GM18498 (cell line): ENCODE measurements at regions not wholly inside any gene's neighbourhood (a gene's known extent, or its start where the extent isn't known, plus 50 kb on each side); places are given as distances from the start of the nearest gene placed in this dataset.

Experiments used
- ATAC-seq: cut with Tn5 transposase; IDR thresholded peaks from one replicate; pipeline ENCODE4 v1.9.1; 2021; ENCODE audit warnings: mild to moderate bottlenecking, moderate library complexity; ENCODE audit not compliant: unreplicated experiment

- no peak for ATAC-seq
Measured at GRCh38 chr17:14959106-14959648, 305.9 kb downstream of the PMP22 start.

DNA sequence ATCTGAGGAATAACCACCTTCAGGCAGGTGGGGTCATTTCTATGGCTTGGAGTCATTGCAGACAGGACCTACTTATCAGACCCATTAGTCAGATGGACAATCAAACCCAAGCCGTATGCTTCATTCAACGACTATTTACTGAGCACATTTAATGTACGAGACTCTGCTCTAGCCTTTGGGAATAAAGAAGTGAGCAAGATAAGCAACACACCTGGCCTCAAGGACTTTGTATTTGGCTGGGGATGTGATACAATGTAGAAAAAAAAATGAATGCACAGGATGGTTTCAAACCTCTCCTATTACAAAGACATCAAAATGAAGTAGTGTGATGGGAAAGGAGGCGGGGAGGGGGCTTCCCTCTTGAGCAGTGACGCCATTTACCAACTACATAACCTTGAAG is 311.7 kb downstream of the PMP22 start:
- ATAC-seq, result no peak

GRCh38 chr17:14950686-14951085 is 314.4 kb downstream of the PMP22 start:
- no peak for ATAC-seq

GRCh38 chr17:14950216-14950615 is 314.9 kb downstream of the PMP22 start:
- ATAC-seq, result no peak

- no peak for ATAC-seq
Measured at GRCh38 chr17:14947671-14948070, 317.5 kb downstream of the PMP22 start.

- no peak for ATAC-seq
Measured at GRCh38 chr17:14946481-14946880, 318.6 kb downstream of the PMP22 start.

DNA sequence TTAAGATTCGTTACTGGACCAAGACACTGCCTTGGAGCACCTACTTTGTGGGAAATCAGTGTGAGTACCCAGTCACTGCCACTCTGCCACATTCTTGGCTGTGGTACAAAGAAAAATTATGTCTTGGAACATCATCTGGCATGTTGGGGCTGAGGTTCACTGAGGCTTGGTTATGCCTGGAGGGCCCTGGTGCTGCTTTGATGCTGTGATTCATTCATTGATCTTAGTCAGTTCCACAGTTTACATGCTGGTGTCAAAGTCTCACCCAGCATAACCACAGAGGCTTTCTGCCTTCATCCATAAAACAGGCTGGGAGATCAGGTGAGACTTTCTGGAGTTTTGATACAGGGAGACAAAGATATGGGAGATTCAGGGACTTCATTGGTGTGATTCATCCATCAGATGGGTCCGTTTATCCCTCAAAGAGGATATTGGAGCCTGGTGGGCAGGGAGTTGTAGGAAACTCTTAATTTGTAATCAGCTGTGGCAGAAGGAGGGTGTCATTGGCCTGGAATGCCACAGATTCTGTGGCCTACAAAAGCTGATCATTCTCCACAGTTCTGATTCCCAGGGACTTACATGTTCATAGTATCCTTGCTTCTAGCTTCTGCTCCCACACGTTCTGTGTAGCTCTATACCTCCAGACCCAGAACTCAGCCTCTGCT is 322.5 kb downstream of the PMP22 start:
- no peak for ATAC-seq

GRCh38 chr17:14940938-14941265 is 324.2 kb downstream of the PMP22 start:
- no peak for ATAC-seq

DNA sequence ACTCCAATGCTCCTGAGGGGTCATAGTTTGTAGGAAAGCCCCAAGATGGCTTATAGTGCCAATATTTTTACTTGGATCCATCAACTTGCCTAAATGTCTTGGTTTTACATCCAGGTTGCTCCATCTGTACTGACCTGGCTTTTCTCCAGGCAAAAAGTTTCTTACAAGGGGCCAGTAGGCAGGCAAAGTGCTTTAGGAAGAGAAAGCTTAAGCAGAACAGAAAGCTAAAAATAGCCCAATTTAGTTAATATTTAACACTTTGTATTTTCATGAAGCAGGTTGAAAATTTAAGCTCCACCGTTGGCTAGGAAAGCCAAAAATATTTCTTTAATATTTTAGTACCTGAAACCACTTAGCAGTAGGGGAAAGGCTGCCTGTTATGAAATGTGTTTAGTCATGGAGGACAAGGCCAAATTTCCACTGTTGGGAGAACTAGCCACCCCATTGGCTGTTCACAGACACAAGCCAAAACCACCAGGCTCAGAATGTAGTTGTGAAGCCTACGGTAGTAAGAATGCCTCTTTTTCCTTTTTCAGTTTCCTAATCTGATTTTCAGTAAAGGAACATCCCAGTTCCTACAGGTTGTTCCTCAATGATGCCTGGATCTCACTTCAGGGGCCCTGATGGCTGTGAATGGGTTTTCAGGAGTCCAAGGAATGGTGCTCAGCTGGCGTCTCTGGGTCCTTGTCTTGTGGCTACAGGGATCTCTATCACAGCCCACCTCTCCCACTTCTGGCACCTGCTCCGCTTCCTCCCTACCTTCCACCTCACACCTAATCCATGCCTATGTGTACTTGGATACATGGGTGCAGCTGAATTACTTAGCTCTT is 324.8 kb downstream of the PMP22 start:
- ATAC-seq, result no peak

- no peak for ATAC-seq
Measured at GRCh38 chr17:14935845-14936485, 329.2 kb downstream of the PMP22 start.

DNA sequence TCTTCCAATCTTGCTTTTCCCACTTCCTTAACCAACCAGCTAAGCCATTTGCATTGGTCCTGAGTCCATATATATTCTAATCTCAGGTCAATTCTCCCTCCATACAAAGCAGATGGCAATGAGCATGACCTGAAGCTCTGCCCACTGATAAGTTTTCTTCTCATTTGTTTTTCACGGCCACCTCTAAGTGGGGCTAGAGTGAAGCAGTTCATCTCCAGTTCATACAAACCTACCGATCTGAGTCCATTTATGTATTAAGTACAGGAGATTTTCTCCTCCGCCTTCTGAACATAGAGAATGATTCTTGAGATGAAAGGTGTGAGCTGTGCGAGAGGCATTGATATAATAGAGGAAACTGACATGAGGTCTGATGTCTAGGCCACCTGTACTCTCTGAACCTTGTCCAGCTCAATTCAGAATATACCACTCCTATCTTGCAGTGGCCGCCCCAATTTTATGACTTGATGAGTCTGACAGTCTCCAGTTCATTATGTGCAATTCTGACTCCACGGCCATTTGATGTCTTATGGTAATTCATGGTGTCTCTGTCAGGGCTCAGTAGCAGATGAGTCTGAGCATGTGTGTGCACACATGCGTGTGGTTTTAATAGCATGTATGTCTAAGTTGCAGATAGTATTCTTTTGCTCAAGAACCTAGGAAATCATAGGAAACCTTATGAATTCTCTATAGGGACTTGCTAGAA is 329.8 kb downstream of the PMP22 start:
- ATAC-seq, result no peak

- ATAC-seq, result no peak
Measured at GRCh38 chr17:14933676-14934075, 331.4 kb downstream of the PMP22 start.

GRCh38 chr17:14926526-14927122 is 338.5 kb downstream of the PMP22 start:
- ATAC-seq, result no peak

DNA sequence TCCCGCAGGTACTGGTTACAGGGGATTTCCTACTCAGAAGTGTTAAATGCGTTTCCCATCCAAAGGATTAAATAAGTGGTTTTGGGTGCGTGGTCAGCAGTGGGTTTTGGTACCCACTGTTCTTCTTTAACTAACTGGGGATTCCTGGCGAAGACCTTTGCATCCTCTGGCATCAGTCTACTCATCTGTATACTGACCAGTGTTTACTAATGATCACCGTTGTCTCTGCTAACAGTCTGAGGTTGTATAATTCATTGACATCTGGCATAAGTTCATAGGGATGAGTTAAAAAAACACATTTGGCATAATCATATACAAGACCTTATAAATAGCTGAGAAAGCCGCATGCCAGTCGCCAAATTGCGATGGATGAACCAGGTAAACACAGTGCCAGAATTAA is 339.1 kb downstream of the PMP22 start:
- no peak for ATAC-seq

GRCh38 chr17:14925498-14925897 is 339.6 kb downstream of the PMP22 start:
- no peak for ATAC-seq

DNA sequence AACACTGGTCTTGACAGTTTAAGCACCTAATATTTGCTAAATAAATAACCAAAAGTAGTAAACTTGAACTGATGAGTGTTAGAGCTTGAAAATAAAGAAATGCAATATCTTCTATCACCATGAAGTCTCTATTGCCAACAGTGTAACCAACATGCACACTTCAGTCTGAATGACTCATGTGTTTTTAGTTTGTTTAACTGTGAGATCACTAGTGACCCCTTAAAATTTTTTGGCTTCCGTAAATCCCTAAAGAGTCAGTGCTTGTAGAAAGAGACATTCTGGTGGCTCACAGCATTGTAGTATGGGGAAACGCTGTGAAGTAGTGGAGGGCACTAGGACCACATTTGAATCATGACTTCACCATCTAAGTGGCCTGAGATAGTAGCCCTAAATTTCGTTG is 341.1 kb downstream of the PMP22 start:
- ATAC-seq, result no peak

DNA sequence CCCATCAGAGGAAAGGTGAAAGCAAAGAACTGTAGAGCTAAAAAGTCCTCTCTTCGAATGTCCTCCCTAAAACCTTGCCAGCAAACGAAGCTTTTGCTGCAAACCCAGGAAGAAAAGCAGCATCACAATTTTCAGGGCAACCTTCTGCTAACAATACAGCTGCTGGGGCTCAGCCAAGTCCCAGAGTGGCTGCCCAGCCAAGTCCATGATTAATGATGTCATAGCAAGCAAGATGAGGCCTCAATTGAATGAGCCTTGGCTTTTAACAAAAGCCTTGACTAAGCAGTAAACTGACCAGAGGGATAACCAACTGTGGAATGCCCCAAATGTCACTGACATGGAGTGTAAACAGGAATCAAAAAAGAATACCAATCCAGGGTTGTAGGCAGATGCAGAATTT is 342.7 kb downstream of the PMP22 start:
- no peak for ATAC-seq

DNA sequence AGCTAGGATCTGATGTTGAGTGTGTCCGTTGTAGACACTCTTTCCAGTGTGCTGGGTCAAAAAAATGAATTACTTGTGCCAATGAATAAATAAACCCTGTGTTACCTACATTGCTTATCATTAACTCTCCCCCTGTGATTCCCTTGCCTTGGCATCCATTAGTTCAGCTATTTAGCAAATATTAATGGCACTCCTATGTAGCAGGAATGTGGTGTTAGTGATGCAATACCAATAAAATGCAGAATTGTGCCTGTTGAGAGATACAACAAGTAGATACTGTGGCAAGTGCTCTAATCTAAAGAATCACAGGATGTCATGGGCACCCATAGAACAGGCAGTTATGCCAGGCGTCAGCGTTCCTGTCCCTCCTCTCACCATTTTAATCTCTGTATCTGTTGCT is 343.2 kb downstream of the PMP22 start:
- no peak for ATAC-seq

- no peak for ATAC-seq
Measured at GRCh38 chr17:14919631-14920213, 345.4 kb downstream of the PMP22 start.

DNA sequence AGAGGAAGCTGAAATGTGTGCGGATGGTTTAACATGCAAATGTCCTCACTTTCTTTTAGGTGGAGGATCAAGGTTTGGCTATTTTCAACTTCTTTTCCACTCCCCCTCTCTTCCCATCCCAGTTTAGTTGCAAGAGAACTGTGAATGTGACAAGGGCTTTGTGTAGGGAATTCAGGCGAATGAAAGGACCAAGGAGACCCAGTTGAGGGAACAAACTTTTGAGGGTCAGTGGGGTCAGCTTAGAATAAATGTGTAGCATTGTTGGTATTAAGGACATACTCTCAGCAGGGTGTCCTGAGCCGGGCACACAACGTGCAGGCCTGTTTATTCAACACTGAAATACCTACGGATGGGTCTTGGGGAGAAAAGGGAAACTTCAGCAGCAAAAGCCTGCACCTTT is 346.0 kb downstream of the PMP22 start:
- no peak for ATAC-seq
